Activated T-helper 2 cell treated with anti-CD3 and anti-CD28 coated beads, Interferon-gamma antibody, Interleukin-2, Interleukin-4, amounts not matched to agents 10 μg/mL and 5 μg/mL and 100 μg/mL, durations not matched to agents 14 hours and 24 hours and 36 hours (primary cell): ENCODE measurements at regions not wholly inside any gene's neighbourhood (a gene's known extent, or its start where the extent isn't known, plus 50 kb on each side); places are given as distances from the start of the nearest gene placed in this dataset.
"Not testable (repeated sequence)": the region's sequence is repeated elsewhere in the genome, so short reads cannot be mapped to it uniquely, and the experiment has no call there.

ENCODE experiments used
- DNase-seq: peaks from one replicate; pipeline ENCODE4 v3.0.0; 2021; ENCODE audit warnings: low spot score
- H3K27ac Mint-ChIP-seq: one replicate; pipeline ENCODE4 v1.8.0; 2021; ENCODE audit warnings: mixed read lengths
- H3K27me3 Mint-ChIP-seq: one replicate; pipeline ENCODE4 v1.8.0; 2021; ENCODE audit warnings: low read depth, mixed read lengths
- H3K36me3 Mint-ChIP-seq: one replicate; pipeline ENCODE4 v1.8.0; 2021; ENCODE audit warnings: low read depth, mixed read lengths
- H3K4me1 Mint-ChIP-seq: one replicate; pipeline ENCODE4 v1.8.0; 2021; ENCODE audit warnings: low read depth, mixed read lengths
- H3K4me3 Mint-ChIP-seq: one replicate; pipeline ENCODE4 v1.8.0; 2021; ENCODE audit warnings: low read depth, mild to moderate bottlenecking, moderate library complexity, mixed read lengths
- H3K9me3 Mint-ChIP-seq: one replicate; pipeline ENCODE4 v1.8.0; 2021; ENCODE audit warnings: mixed read lengths
- intact Hi-C: fragments of 100-400 bp; cut with micrococcal nuclease; formaldehyde crosslinking; loops from one replicate; pipeline ENCODE4 v1.15.1; 2023

- Mint-ChIP-seq H3K4me1 (no peaks in the 10 kb centered on the region), H3K36me3 (no peaks in the 10 kb centered on the region), H3K27ac (no peak overlapping the region), H3K4me3 (no peak overlapping the region), H3K9me3 (no peaks in the 10 kb centered on the region), H3K27me3 (peaks cover 22% of the 10 kb centered on the region)
- intact Hi-C loops, result no loop called here
- DNase-seq, result no peak
Observed at GRCh38 chr6:151180330-151181048, 59.3 kb upstream of the AKAP12 start.

- H3K4me1 Mint-ChIP-seq, result no peaks in the 10 kb centered on the region
- no peaks in the 10 kb centered on the region for H3K36me3 Mint-ChIP-seq
- no peaks in the 10 kb centered on the region for H3K9me3 Mint-ChIP-seq
- H3K27me3 Mint-ChIP-seq, result peaks cover 16% of the 10 kb centered on the region
- intact Hi-C loops, result no loop called here
- no peak overlapping the region for H3K4me3 Mint-ChIP-seq
- DNase-seq, result no peak
- no peak overlapping the region for H3K27ac Mint-ChIP-seq
Observed at GRCh38 chr6:151181706-151182363, 57.9 kb upstream of the AKAP12 start.

DNA sequence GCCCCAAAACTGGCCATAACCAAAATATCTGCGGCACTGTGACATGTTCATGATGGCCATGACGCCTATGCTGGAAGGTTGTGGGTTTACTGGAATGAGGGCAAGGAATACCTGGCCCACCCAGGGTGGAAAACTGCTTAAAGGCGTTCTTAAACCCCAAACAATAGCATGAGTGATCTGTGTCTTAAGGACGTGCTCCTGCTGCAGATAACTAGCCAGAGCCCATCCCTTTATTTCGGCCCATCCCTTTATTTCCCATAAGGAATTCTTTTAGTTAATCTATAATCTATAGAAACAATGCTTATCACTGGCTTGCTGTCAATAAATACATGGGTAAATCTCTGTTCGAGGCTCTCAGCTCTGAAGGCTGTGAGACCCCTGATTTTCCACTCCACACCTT is 56.8 kb upstream of the AKAP12 start:
- DNase-seq, H3K4me1 Mint-ChIP-seq, intact Hi-C loops, H3K9me3 Mint-ChIP-seq, H3K4me3 Mint-ChIP-seq, H3K27ac Mint-ChIP-seq, H3K36me3 Mint-ChIP-seq: not testable (repeated sequence)
- H3K27me3 Mint-ChIP-seq, result peaks cover 16% of the 10 kb centered on the region

DNA sequence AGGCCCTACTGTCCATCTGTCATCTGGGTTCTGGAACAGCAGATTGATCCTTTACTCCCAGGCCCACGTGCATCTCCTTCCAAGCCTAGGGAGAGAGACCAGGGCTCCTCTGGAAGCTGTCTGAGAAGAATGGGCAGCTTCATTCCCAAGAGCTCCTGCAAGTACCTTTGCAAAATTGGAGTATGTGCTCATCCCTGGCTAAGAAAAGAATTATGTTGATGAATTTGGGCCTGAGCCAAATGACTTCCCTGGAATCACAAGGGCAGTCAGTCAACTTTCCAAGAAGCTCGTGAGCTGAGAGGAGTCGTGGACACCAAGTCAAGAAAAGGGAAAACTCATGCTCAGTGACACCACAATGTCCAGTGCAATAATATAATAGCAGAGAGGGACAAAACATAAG is 54.6 kb upstream of the AKAP12 start:
- intact Hi-C loops, result no loop called here
- H3K36me3 Mint-ChIP-seq, result no peaks in the 10 kb centered on the region
- H3K27me3 Mint-ChIP-seq, result peaks cover 11% of the 10 kb centered on the region
- no peak for DNase-seq
- H3K4me3 Mint-ChIP-seq, result no peak overlapping the region
- no peak overlapping the region for H3K27ac Mint-ChIP-seq
- H3K4me1 Mint-ChIP-seq, result no peaks in the 10 kb centered on the region
- no peaks in the 10 kb centered on the region for H3K9me3 Mint-ChIP-seq

DNA sequence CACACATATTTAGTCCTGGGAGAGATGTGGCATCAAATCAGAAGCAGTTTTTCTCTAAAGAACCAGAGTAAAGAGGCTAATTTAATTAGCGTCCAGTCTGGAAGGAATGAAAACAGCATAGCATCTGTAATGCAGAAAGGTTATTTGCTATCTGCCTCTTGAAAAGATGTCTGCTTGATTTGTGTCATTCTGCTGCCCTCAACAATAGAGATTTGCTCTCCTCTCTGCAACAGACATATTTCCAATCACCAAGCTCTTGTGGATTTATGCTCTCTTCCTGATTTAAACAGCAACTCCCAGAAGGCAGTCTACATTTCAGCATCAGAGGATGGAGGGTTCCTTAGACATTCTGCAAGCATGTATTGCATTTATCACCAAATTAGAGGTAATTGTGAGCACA is 53.5 kb upstream of the AKAP12 start:
- intact Hi-C loops, result no loop called here
- Mint-ChIP-seq H3K9me3 (no peaks in the 10 kb centered on the region), H3K27ac (no peak overlapping the region), H3K4me1 (no peaks in the 10 kb centered on the region), H3K4me3 (no peak overlapping the region), H3K27me3 (peaks cover 10% of the 10 kb centered on the region), H3K36me3 (no peaks in the 10 kb centered on the region)
- no peak for DNase-seq

DNA sequence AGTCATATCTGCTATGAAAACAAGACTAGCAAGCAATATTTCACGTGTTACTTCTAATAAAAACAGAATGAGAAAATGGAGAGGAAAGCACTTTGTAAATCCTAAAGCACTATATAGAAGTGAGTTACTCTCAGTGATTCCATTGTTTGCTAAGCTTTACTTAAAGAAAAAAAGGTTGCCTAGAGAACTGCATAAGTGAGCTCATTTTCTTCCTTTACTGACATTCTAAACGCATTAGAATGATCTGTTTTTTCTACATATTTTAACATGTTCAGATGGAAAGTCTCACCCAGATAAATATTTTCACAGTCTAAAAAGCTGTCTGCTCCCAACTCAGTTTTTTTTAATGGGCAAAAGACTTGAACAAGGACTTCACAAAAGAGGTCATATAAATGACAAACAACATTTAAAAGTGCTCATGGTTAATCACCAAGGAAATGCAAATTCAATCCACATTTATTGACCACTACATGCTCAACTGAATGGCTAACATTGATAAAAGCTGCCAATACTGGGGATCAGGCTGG is 52.9 kb upstream of the AKAP12 start:
- intact Hi-C loops, result no loop called here
- H3K4me1 Mint-ChIP-seq, result no peaks in the 10 kb centered on the region
- DNase-seq, result no peak
- H3K4me3 Mint-ChIP-seq, result no peak overlapping the region
- H3K27ac Mint-ChIP-seq, result no peak overlapping the region
- H3K9me3 Mint-ChIP-seq, result no peaks in the 10 kb centered on the region
- no peaks in the 10 kb centered on the region for H3K36me3 Mint-ChIP-seq
- peaks cover 10% of the 10 kb centered on the region for H3K27me3 Mint-ChIP-seq
